ENCODE measurements at regions not wholly inside any gene's neighbourhood (a gene's known extent, or its start where the extent isn't known, plus 50 kb on each side); places are given as distances from the start of the nearest gene placed in this dataset.

DNA sequence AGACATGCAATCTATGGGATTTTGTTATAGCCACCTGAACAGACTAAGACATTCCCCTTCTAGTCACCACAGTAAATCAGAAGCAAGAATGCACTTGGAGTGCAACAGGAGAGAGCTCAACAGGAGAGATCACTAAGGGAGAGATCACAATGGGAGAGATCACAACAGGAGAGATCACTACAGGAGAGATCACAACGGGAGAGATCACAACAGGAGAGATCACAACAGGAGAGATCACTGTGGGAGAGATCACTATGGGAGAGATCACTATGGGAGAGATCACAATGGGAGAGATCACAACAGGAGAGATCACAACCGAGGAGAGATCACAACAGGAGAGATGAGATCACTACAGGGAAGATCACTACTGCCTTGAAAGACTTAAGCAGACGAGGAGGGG lies 238.5 kb upstream of the PITRM1 start:
- DNase-seq (ENCODE audit: low spot score): no peak

- DNase-seq (ENCODE audit: low spot score): no peak
Measured at GRCh38 chr10:3409928-3410327, 237.3 kb upstream of the PITRM1 start.

DNA sequence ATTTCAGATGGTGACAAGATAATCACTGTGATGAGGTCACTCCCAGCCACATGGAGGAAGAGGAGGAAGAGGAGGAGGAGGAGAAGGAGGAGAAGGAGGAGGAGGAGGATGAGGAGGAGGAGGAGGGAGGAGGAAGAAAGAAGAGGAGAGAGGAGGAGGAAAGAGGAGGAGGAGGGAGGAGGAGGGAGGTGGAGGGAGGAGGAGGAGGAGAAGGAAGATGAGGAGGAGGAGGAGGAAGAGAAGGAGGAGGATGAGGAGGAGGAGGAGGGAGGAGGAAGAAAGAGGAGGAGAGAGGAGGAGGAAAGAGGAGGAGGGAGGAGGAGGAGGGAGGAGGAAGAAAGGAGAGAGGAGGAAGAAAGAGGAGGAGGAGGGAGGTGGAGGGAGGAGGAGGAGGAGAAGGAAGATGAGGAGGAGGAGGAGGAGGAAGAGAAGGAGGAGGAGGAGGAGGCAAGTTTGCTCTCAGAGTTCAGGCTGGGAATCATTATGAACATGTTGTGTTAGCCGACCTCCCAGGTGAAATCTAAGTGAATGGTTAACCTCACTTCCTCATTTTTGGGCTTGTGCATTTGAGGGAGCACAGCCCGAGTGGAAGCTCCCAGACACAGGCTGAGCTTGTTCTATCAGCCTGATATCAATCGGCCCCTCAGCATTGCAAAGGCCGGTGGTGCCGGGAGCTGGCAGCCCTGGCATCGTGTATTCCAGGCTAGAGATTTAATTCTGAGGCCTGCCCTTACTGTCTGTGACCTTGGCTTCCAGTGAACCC lies 236.2 kb upstream of the PITRM1 start:
- no peak for DNase-seq (ENCODE audit: low spot score)

DNA sequence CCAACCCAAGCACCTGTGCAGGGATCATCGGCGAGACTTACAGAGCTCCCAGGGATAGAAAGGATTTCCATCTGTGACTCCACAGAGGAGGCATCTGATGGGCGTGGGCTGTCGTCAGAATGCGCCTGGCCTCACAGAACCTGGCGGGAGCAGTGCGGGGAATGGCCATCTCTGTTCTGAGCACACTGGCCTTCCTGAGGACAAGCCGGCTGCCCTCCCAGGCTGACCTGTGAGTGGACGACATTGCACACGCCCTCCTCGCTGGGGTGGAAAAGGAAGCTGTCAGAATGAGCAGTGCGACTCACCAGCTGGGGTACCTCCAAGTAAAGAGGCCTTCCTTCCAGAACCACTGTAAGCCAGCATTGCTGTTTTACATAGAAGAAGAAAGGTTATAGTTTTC lies 234.6 kb upstream of the PITRM1 start:
- no peak for DNase-seq (ENCODE audit: low spot score)

DNA sequence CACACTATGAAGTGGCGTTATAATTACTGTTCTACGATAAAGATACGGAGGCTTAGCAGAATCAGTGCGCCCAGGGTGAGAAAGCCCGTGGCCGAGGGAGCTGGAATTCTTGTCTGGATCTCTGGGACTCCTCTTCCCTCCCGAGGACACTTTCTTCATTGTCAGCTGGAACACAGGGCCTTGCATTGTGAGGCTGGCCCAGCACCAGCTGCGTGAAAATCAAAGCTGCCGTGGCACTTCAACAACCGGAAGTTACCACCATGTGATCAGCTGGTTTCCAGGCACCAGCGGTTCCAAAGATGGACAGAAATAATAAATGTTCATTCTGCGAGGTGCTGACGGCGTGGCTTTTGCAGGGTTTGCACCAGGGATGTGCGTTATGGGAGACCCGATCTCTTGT lies 234.0 kb upstream of the PITRM1 start:
- no peak for DNase-seq (ENCODE audit: low spot score)

DNA sequence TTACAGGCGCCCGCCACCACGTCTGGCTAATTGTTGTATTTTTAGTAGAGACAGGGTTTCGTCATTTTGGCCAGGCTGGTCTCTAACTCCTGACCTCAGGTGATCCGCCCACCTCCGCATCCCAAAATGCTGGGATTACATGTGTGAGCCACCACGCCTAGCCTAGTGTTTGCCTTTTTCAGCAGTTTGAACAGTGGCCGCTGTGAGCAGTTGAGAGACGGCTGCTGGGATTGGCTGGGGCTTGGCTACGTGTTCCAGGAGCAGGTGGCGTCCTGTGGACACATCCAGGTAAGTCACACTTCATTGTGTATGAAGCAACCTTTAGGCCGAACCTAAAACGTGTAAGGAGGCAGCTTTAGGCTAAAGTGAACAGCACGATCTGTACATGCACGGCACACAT lies 231.8 kb upstream of the PITRM1 start:
- DNase-seq (ENCODE audit: low spot score): no peak

DNA sequence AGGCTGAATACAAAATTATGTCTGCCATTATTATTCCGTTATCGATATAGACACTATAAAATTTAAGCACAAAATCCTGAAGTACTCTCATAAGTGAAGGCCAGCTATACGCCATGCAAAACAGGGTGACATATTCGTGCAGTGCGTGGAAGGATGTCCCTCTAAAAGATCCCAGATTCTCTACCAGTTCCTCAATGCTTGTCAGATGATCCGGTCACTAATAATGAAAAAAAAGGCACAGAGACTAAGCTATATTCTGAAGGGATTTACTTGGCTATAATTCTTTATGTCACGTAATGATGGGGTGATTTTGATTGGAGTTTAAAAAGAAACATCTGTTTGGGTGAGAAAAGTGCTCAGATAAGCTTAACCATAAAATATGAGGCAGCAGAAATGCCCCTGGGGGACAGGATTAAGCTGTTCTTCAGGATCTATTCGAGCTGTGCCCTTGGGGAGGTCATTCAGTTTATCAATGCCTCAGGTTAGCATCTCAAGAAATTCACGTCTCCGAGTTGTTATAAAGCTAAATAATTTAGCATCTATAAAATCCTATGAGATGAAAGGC lies 229.7 kb upstream of the PITRM1 start:
- no peak for DNase-seq (ENCODE audit: low spot score)

DNA sequence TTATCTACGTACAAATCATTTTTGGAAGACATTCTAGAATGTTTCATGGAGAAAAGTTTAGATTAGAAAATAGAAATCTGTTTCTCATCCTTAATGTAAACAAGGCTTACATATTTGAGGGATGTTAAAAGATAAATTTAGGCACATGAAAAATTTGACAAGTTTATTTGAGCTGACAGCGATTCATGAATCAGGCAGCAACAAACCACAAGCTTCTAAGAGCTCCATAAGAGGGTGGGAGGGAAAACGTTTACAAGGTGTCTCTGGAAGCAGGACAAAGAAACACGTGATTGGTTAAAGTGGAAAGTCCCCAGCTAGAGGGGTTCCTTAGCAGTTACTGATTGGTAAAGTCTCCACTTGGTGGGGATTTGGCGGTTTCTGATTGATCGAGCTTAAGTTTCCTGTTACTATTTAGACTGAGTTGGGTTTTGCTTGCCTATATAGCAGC lies 228.9 kb upstream of the PITRM1 start:
- no peak for DNase-seq (ENCODE audit: low spot score)

- DNase-seq (ENCODE audit: low spot score): no peak
Measured at GRCh38 chr10:3400348-3400747, 227.8 kb upstream of the PITRM1 start.

DNA sequence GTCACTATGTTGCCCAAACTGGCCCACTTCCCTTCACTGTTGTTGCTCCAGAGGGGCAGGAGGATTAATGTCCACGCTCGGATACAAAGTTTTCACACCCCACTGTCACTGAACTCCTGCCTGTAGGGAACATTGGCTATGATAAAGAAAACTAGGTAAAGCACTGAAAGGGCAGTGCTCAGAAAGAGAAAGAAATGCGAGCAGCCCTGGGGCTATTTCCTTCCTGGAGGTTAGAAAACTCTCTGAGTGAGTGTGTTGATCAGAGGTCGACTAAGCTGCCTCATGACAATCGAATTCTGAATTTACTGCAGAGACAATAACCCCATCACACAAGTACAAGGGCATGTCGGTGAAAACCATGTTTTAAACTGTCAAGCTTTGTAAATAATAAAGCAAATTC lies 227.2 kb upstream of the PITRM1 start:
- no peak for DNase-seq (ENCODE audit: low spot score)

DNA sequence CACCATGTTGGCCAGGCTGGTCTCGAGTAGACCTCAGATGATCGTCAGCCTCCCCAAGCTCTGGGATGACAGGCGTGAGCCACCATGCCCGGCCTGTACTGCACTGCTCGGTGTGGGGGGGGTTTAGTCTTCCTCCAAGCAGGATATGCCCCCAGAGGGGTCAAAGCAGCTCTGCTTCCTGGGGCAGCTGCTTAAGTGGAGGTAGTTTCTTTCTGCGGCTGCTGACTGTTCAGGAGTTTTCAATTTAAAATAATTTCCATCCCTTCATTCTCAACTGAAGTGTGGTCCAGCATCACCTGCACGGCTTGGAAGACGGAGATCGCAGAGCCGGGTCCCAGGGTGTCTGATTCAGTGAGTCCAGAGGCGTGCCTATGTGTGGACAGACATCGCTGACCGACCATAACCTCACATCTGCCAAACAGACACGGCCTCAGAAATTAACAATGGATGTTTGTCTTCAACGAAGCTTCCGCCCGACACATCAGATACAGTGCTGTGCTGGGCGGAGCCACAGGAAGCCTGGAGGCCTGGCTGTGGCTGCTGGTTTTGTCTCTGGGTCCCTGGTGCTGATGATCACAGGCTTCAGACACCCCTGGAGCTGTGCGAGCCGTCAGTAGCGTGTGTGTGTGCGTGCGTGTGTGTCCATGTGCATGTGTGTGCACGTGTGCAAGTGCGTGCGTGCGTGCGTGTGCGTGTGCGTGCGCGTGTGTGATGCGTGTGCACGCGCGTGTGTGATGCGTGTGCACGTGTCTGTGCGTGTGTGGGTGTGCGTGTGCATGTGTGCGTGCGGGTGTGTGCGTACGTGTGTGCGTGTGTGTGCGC lies 226.5 kb upstream of the PITRM1 start:
- no peak for DNase-seq (ENCODE audit: low spot score)

DNA sequence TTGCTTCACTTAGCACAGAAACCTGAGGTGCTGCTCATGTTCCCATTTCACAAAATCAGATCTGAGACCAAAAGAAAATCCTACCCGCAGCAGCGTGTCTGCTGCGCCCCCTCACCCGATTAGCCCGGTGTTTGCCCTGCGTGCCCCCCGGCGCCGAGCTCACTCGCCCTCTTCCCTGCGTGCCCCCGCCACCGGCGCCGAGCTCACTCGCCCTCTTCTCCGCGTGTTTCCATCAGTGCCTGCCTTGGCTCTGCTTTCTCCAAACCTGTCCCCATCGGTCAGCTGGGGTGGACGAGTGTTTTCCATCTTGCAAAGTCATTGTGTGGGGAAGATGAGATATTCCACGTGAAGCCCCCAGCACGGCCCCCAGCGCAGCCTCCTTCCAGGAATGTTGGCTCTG lies 225.3 kb upstream of the PITRM1 start:
- no peak for DNase-seq (ENCODE audit: low spot score)

GRCh38 chr10:3397231-3397630 lies 224.6 kb upstream of the PITRM1 start:
- no peak for DNase-seq (ENCODE audit: low spot score)

- DNase-seq (ENCODE audit: low spot score): no peak
Measured at GRCh38 chr10:3396116-3396515, 223.5 kb upstream of the PITRM1 start.

- no peak for DNase-seq (ENCODE audit: low spot score)
Measured at GRCh38 chr10:3395458-3395861, 222.9 kb upstream of the PITRM1 start.

GRCh38 chr10:3395041-3395440 lies 222.5 kb upstream of the PITRM1 start:
- DNase-seq (ENCODE audit: low spot score): no peak

DNA sequence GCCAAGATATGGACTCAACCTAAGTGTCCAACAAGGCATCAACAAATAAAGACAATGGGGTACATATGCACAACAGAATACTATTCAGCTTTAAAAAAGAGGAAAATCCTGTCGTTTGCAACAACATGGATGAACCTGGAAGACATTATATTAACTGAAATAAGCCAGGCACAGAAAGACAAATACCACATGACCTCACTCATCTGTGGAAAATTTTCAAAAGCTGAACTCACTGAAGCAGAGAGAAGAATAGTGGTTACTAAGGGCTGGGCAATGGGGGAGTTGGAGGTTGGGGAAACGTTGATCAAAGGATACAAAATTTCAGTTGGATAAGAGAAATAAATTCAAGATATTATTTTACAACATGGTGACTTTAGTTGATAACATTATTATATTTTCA lies 221.4 kb upstream of the PITRM1 start:
- DNase-seq (ENCODE audit: low spot score): no peak

DNA sequence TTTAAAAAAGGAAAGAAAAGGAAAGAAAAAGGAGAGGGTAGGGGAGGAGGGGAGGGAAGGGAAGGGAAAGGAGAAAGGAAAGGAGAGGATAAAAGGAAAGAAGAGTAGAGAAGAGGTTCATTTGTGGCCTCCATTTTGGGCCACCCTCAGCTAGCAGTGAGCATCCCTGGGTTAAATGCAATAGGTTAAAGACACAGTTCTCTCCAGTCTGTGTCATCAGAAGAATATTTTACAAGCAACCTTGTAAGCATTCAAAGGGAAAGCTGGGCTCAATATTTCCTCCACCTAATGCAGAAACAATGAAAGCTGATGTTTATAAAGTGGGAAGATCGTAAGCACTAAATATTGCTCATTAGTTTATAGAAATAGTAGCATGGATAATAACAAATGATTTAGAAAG lies 219.1 kb upstream of the PITRM1 start:
- DNase-seq (ENCODE audit: low spot score): no peak

- no peak for DNase-seq (ENCODE audit: low spot score)
Measured at GRCh38 chr10:3389130-3389529, 216.5 kb upstream of the PITRM1 start.

- no peak for DNase-seq (ENCODE audit: low spot score)
Measured at GRCh38 chr10:3385487-3385886, 212.9 kb upstream of the PITRM1 start.

- DNase-seq (ENCODE audit: low spot score): no peak
Measured at GRCh38 chr10:3382092-3382491, 209.5 kb upstream of the PITRM1 start.

- DNase-seq (ENCODE audit: low spot score): no peak
Measured at GRCh38 chr10:3380406-3381050, 207.9 kb upstream of the PITRM1 start.

DNA sequence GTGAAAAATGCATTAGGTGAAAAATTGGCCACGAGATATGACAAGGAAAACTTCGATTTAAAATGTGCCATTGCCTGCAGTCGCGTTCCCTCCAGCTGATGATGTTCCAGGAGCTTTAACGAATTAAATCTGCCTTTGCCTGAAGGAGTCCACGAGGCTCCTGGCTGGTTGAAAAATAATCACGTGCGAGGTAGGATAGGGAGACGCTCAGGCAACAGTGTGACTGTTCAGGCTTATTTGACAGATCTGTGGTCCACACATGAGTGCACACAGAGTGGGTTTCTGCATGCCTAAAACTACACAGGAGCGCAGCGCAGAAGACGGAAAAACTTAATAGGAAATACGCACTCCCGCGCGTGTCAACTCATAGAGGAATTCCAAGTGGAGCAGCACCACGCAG lies 204.0 kb upstream of the PITRM1 start:
- no peak for DNase-seq (ENCODE audit: low spot score)

All from D341Med (cell line).